HEK293 (cell line): ENCODE measurements at regions not wholly inside any gene's neighbourhood (a gene's known extent, or its start where the extent isn't known, plus 50 kb on each side); places are given as distances from the start of the nearest gene placed in this dataset.

ENCODE experiments used
- CTCF ChIA-PET: fragments of 350-600 bp; formaldehyde crosslinking; extraction: SDS; loops from one replicate; lab custom pipeline; 2021; ENCODE audit warnings: antibody characterized with exemption; lab: Yijun Ruan, JAX
- POLR2A ChIA-PET: fragments of 300-600 bp; formaldehyde crosslinking; extraction: SDS; loops from one replicate; lab custom pipeline; 2020; ENCODE audit warnings: antibody characterized with exemption, inconsistent platforms; lab: Yijun Ruan, JAX
- H3K27ac ChIP-seq: fragments of 200-500 bp; sonication (Bioruptor generic); 2 replicates; pipeline ENCODE4 v1.5.1; 2014; ENCODE audit warnings: low read depth, low read length, control low read depth, inconsistent platforms; ENCODE audit errors: extremely low read depth
- H3K36me3 ChIP-seq, 2 experiments: fragments of 200-500 bp in 1 of 2; sonication (Bioruptor generic) in 1 of 2; 1 replicate in 1 of 2; 2 replicates in 1 of 2; pipeline ENCODE4 v1.5.1; 2014 to 2017; ENCODE audit warnings: inconsistent platforms in 2 of 2, low read length in 2 of 2; ENCODE audit not compliant: control insufficient read depth in 2 of 2, insufficient read depth in 1 of 2
- H3K4me1 ChIP-seq: fragments of 200-500 bp; sonication (Bioruptor generic); 2 replicates; pipeline ENCODE4 v1.5.1; 2014; ENCODE audit warnings: mild to moderate bottlenecking, low read length, inconsistent platforms; ENCODE audit not compliant: control insufficient read depth, insufficient read depth
- H3K4me3 ChIP-seq: 2 replicates; pipeline ENCODE4 v1.5.1; 2011; ENCODE audit warnings: low read depth, mild to moderate bottlenecking, control low read depth, low read length, moderate library complexity
- H3K9me3 ChIP-seq: fragments of 200-500 bp; sonication (Bioruptor generic); 2 replicates; pipeline ENCODE4 v1.5.1; 2014; ENCODE audit warnings: low read depth, low read length, inconsistent platforms; ENCODE audit not compliant: control insufficient read depth, insufficient read depth
- EGR2 ChIP-seq: fragments of 450-650 bp; formaldehyde crosslinking; IDR thresholded peaks from 2 replicates; pipeline ENCODE4 v1.5.1; 2016; ENCODE audit warnings: low read depth, missing biosample characterization, missing genetic modification characterization
- OVOL3 ChIP-seq: fragments of 450-650 bp; formaldehyde crosslinking; IDR thresholded peaks from 2 replicates; pipeline ENCODE4 v1.5.1; 2016; ENCODE audit warnings: missing biosample characterization, missing genetic modification characterization
- PRDM1 ChIP-seq: fragments of 450-650 bp; formaldehyde crosslinking; IDR thresholded peaks from 2 replicates; pipeline ENCODE4; 2016; ENCODE audit warnings: missing biosample characterization, missing genetic modification characterization
- SETDB1 ChIP-seq: IDR thresholded peaks from one replicate; pipeline ENCODE4 v1.6.1; 2017; ENCODE audit warnings: mild to moderate bottlenecking, low read length, moderate library complexity, mixed read lengths; ENCODE audit not compliant: insufficient read length
- ZFP37 ChIP-seq: fragments of 450-650 bp; formaldehyde crosslinking; IDR thresholded peaks from 2 replicates; pipeline ENCODE4 v1.5.1; 2016; ENCODE audit warnings: missing biosample characterization, missing genetic modification characterization
- ZNF37A ChIP-seq: fragments of 450-650 bp; IDR thresholded peaks from 2 replicates; pipeline ENCODE4 v1.5.1; 2018; ENCODE audit warnings: missing biosample characterization, missing genetic modification characterization
- ZNF426 ChIP-seq: fragments of 450-650 bp; formaldehyde crosslinking; IDR thresholded peaks from 2 replicates; pipeline ENCODE4 v1.5.1; 2017; ENCODE audit warnings: missing biosample characterization, missing genetic modification characterization, mild to moderate bottlenecking, inconsistent platforms, moderate library complexity
- ZNF530 ChIP-seq: fragments of 450-650 bp; formaldehyde crosslinking; IDR thresholded peaks from 2 replicates; pipeline ENCODE4 v1.5.1; 2016; ENCODE audit warnings: low read depth, missing biosample characterization, missing genetic modification characterization
- ZNF670 ChIP-seq: fragments of 450-650 bp; formaldehyde crosslinking; IDR thresholded peaks from 2 replicates; pipeline ENCODE4 v1.5.1; 2016; ENCODE audit warnings: missing biosample characterization, missing genetic modification characterization, low read depth
- ZXDB ChIP-seq: fragments of 450-650 bp; formaldehyde crosslinking; IDR thresholded peaks from 2 replicates; pipeline ENCODE4 v1.5.1; 2016; ENCODE audit warnings: missing biosample characterization, missing genetic modification characterization
- TF ChIP-seq, protein P1 (sequence below): fragments of 450-650 bp; formaldehyde crosslinking; IDR thresholded peaks from 2 replicates; pipeline ENCODE4 v1.5.1; 2016; ENCODE audit warnings: missing biosample characterization, missing genetic modification characterization
- TF ChIP-seq, protein P2 (sequence below): fragments of 450-650 bp; formaldehyde crosslinking; IDR thresholded peaks from 2 replicates; pipeline ENCODE4 v1.5.1; 2016; ENCODE audit warnings: missing biosample characterization, missing genetic modification characterization
- TF ChIP-seq, protein P3 (sequence below): fragments of 450-650 bp; formaldehyde crosslinking; IDR thresholded peaks from 2 replicates; pipeline ENCODE4 v1.5.0; 2017; ENCODE audit warnings: missing biosample characterization, missing genetic modification characterization, borderline replicate concordance
- TF ChIP-seq, protein P4 (sequence below): fragments of 450-650 bp; formaldehyde crosslinking; IDR thresholded peaks from 2 replicates; pipeline ENCODE4 v1.5.1; 2016; ENCODE audit warnings: missing biosample characterization, missing genetic modification characterization

DNA sequence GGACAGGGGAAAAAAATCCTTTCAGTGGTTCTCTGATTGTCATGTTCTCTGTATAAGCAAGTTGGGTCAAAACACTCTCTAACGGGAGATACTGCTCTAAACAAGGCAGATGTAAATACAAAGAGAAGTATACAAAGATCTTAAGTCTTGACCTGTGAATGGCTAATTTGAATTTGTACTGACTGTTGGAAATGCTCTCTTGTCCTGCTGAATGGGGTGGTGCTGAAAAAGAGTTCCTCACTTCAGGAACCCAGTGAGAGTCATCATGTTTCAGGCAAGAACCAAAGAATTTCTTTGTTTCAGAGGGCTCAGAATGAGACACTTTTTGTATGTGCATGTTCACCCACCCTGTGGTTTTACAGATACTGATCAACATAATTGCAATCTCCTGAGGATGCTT is 461.0 kb downstream of the NR2F1-AS1 start (continued):
- TF ChIP-seq, protein P1, sequence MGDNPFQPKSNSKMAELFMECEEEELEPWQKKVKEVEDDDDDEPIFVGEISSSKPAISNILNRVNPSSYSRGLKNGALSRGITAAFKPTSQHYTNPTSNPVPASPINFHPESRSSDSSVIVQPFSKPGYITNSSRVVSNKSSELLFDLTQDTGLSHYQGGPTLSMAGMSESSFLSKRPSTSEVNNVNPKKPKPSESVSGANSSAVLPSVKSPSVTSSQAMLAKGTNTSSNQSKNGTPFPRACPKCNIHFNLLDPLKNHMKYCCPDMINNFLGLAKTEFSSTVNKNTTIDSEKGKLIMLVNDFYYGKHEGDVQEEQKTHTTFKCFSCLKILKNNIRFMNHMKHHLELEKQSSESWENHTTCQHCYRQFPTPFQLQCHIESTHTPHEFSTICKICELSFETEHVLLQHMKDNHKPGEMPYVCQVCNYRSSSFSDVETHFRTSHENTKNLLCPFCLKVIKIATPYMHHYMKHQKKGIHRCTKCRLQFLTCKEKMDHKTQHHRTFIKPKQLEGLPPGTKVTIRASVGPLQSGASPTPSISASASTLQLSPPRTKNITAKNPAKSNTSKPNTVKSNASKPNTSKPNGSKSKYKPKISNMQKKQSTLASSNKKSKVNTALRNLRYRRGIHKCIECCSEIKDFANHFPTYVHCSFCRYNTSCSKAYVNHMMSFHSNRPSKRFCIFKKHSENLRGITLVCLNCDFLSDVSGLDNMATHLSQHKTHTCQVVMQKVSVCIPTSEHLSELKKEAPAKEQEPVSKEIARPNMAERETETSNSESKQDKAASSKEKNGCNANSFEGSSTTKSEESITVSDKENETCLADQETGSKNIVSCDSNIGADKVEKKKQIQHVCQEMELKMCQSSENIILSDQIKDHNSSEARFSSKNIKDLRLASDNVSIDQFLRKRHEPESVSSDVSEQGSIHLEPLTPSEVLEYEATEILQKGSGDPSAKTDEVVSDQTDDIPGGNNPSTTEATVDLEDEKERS (tag by site-specific recombination) = no peak
- no peak for TF ChIP-seq ZXDB (tag by site-specific recombination)
- TF ChIP-seq ZNF530 = no peak
- no peak for TF ChIP-seq OVOL3
- no peak for TF ChIP-seq ZFP37 (tag by site-specific recombination)
- TF ChIP-seq ZNF37A (tag by site-specific recombination) = no peak
- TF ChIP-seq SETDB1 = no peak
- TF ChIP-seq PRDM1 (tag by site-specific recombination) = no peak

DNA sequence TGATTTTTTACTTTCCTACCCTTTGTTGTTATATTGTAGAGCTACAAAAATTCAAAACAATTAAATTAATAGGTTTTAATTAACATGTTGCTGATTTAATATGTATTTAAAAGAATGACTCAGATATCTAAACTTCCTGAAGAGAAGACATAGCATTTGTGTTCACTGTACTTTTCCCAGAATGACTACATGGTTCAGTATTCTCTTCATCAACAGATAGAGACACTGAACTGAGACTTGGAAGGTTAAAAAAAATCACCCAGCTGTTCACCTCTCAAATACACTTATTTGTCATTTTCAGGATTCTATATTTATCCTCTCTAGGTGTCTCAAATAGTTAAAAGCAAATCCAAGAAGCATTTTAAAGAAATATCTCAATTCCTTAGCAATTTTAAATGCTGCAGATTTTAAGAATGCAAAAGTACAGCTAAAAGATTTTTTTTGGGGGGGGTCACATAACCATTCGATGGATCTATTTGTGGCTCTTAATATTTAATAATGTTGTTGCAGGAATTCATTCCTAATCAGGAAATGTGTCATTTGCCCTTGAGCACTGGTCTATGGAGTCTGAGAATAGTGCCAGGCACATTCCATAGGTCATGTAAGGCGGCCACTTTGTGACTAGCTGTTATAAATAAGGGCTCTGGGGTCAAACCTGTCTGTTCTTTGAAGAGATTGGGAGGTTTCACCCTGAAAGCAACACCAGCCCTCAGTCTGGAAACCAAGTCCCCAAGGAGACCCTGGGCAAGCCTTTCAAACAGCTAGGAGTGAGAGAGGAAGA is 463.1 kb downstream of the NR2F1-AS1 start:
- H3K9me3 ChIP-seq = no peaks in the 10 kb centered on the region
- ChIA-PET POLR2A (no interaction called here), CTCF (interaction anchor here (0.6 kb wide), 1 partner anchor 164 kb away, joined by 3 read pairs; no protein-coding TSS in a partner anchor)
- H3K4me1 ChIP-seq = no peaks in the 10 kb centered on the region
- TF ChIP-seq, protein P2, sequence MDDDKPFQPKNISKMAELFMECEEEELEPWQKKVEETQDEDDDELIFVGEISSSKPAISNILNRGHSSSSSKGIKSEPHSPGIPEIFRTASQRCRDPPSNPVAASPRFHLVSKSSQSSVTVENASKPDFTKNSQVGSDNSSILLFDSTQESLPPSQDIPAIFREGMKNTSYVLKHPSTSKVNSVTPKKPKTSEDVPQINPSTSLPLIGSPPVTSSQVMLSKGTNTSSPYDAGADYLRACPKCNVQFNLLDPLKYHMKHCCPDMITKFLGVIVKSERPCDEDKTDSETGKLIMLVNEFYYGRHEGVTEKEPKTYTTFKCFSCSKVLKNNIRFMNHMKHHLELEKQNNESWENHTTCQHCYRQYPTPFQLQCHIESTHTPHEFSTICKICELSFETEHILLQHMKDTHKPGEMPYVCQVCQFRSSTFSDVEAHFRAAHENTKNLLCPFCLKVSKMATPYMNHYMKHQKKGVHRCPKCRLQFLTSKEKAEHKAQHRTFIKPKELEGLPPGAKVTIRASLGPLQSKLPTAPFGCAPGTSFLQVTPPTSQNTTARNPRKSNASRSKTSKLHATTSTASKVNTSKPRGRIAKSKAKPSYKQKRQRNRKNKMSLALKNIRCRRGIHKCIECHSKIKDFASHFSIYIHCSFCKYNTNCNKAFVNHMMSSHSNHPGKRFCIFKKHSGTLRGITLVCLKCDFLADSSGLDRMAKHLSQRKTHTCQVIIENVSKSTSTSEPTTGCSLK (tag by site-specific recombination) = no peak
- no peak for TF ChIP-seq EGR2 (tag by site-specific recombination)
- no peak for TF ChIP-seq ZNF670 (tag by site-specific recombination)
- TF ChIP-seq, protein P3, sequence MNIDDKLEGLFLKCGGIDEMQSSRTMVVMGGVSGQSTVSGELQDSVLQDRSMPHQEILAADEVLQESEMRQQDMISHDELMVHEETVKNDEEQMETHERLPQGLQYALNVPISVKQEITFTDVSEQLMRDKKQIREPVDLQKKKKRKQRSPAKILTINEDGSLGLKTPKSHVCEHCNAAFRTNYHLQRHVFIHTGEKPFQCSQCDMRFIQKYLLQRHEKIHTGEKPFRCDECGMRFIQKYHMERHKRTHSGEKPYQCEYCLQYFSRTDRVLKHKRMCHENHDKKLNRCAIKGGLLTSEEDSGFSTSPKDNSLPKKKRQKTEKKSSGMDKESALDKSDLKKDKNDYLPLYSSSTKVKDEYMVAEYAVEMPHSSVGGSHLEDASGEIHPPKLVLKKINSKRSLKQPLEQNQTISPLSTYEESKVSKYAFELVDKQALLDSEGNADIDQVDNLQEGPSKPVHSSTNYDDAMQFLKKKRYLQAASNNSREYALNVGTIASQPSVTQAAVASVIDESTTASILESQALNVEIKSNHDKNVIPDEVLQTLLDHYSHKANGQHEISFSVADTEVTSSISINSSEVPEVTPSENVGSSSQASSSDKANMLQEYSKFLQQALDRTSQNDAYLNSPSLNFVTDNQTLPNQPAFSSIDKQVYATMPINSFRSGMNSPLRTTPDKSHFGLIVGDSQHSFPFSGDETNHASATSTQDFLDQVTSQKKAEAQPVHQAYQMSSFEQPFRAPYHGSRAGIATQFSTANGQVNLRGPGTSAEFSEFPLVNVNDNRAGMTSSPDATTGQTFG = no peak
- TF ChIP-seq, protein P4, sequence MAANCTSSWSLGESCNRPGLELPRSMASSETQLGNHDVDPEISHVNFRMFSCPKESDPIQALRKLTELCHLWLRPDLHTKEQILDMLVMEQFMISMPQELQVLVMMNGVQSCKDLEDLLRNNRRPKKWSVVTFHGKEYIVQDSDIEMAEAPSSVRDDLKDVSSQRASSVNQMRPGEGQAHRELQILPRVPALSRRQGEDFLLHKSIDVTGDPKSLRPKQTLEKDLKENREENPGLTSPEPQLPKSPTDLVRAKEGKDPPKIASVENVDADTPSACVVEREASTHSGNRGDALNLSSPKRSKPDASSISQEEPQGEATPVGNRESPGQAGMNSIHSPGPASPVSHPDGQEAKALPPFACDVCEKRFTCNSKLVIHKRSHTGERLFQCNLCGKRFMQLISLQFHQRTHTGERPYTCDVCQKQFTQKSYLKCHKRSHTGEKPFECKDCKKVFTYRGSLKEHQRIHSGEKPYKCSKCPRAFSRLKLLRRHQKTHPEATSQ (tag by site-specific recombination) = no peak
- TF ChIP-seq ZNF426 (tag by site-specific recombination) = no peak
- H3K36me3 ChIP-seq = no peaks in the 10 kb centered on the region
- no peak overlapping the region for H3K4me3 ChIP-seq
- no peak overlapping the region for H3K27ac ChIP-seq
